GM13976 (cell line): ENCODE measurements at regions not wholly inside any gene's neighbourhood (a gene's known extent, or its start where the extent isn't known, plus 50 kb on each side); places are given as distances from the start of the nearest gene placed in this dataset.

Experiments
- DNase-seq: peaks from one replicate; pipeline ENCODE4 v3.0.0; 2012; ENCODE audit warnings: low spot score
- CTCF ChIP-seq: IDR thresholded peaks from 2 replicates; pipeline ENCODE4 v1.5.1; 2012; ENCODE audit warnings: borderline replicate concordance, mild to moderate bottlenecking; ENCODE audit not compliant: insufficient read depth; ENCODE audit errors: extremely low read depth, missing control alignments, control extremely low read depth
- in situ Hi-C: fragments of 300-500 bp; cut with MboI; formaldehyde crosslinking; loops from one replicate; pipeline ENCODE4 v1.12.0; 2022; ENCODE audit warnings: low sequenced_read_pairs, mixed read lengths, inconsistent platforms; ENCODE audit not compliant: unreplicated experiment

GRCh38 chr16:59558679-59559078 is 824.6 kb upstream of the GOT2 start:
- in situ Hi-C loops, result no loop called here
- no peak for DNase-seq
- TF ChIP-seq CTCF, result no peak

GRCh38 chr16:59552164-59552563 is 818.0 kb upstream of the GOT2 start:
- no peak for TF ChIP-seq CTCF
- in situ Hi-C loops, result no loop called here
- no peak for DNase-seq

GRCh38 chr16:59545721-59546120 is 811.6 kb upstream of the GOT2 start:
- no peak for DNase-seq
- no peak for TF ChIP-seq CTCF
- in situ Hi-C loops, result no loop called here

- no peak for DNase-seq
- no peak for TF ChIP-seq CTCF
Observed at GRCh38 chr16:59543641-59544040, 809.5 kb upstream of the GOT2 start.

GRCh38 chr16:59540621-59541020 is 806.5 kb upstream of the GOT2 start:
- TF ChIP-seq CTCF, result no peak
- no peak for DNase-seq
- in situ Hi-C loops, result no loop called here

More at GRCh38 chr16:59543641-59544040, 809.5 kb upstream of the GOT2 start:
- in situ Hi-C loops, result no loop called here

- DNase-seq, result no peak
- in situ Hi-C loops, result no loop called here
- TF ChIP-seq CTCF, result no peak
Observed at GRCh38 chr16:59535298-59535697, 801.2 kb upstream of the GOT2 start.
